ENCODE measurements at regions not wholly inside any gene's neighbourhood (a gene's known extent, or its start where the extent isn't known, plus 50 kb on each side); places are given as distances from the start of the nearest gene placed in this dataset.
A peak's percentile ranks its signal among the peaks of the same experiment; 100 is the strongest.

DNA sequence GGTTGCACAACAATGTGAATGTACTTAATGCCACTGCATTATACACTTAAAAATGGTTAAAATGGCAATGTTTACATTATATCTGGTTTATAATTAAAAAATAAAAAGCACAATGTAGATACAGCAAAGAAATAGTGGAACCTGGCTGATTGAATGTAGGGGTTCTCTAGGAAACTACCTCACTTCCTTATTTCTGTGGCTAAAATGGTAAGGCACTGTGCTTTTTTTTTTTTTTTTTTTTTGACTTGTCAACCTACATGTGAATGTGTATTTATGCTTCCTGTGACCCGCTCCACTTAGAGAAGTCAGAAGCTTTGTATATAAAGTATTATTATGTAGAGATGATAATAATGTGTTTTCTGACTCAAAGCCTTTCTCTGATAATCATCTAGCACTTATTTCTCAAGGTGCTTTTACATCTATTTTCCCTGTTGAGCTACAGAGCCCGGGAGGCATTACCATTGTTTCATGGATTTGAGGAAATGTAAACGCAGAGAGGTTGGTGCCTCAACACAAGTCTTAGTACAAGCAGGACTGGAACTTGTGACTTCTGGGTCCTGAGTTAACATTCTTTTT is 55.0 kb downstream of the SOX4 start:
- intact Hi-C loops (cut with DNase I): no loop called here
- DNase-seq: no peak

DNA sequence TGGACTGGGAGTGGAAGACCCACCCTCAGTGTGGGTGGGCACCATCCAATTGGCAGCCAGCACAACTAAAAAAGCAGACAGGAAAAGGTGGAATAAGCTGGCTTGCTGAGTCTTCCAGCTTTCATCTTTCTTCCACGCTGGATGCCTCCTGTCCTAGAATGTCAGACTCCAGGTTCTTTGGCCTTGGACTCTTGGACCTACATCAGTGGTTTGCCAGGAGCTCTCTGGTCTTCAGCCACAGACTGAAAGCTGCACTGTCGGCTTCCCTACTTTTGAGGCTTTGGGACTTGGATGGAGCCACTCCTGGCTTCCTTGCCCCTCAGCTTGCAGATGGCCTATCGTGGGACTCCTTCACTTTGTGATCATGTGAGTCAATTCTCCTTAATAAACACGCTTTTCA is 59.8 kb downstream of the SOX4 start:
- intact Hi-C loops (cut with DNase I): no loop called here
- DNase-seq: no peak

DNA sequence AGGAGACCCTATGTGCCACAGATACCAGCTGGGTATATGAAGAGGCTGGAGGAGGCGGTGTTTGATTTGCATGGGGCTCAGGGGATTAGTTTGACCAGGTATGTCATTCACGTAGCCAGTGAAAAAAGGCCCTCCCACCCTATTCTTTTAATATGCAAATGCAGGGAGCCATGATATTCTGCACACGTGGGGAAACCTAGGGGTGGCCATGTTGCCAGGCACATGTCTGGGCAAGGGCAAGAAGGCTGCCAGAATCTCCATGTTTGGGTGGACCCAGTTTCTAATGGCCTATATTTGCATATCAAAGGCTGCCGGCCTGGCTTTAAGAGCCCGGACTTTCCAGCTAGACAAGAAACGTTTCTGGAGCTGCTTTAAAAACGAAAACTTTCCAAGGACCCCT is 60.4 kb downstream of the SOX4 start:
- intact Hi-C loops (cut with DNase I): no loop called here
- DNase-seq: no peak

DNA sequence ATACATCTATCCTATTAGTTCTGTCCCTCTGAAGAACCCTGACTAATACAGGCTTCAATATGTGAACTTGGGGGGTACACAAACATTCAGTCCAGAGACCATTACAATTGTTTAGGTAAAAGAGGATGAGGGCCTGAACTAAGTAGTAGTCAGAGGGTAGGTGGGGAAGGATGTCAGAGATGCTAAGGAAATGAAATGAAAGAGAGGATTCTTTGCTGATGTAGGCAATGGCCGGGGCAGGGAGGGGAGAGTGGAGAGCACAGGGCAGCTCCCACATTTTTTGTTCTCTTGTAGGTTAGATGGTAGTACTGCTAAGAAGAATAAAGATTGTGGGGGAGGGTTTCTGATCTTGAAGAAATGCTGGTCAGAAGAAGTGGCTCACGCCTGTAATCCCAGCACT is 60.8 kb downstream of the SOX4 start:
- intact Hi-C loops (cut with DNase I): no loop called here
- no peak for DNase-seq

DNA sequence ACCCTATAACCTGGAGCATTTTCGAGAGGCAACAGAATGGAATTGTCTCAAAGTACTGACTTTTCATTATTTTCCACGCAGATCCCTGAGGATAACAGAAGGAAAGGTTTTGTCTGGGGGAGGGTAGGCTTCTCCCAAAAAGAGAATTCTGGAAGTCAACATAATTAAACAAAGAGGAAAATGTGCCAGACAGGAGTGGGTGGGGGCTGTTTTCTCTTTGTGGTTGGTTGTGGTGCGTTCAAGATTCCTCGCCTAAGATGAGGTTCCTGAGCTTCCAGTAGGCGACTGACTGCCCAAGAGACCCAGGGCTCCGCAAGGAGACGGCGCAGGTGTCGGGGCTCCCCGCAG is 70.4 kb downstream of the SOX4 start:
- no peak for DNase-seq
- intact Hi-C loops (cut with DNase I): no loop called here

DNA sequence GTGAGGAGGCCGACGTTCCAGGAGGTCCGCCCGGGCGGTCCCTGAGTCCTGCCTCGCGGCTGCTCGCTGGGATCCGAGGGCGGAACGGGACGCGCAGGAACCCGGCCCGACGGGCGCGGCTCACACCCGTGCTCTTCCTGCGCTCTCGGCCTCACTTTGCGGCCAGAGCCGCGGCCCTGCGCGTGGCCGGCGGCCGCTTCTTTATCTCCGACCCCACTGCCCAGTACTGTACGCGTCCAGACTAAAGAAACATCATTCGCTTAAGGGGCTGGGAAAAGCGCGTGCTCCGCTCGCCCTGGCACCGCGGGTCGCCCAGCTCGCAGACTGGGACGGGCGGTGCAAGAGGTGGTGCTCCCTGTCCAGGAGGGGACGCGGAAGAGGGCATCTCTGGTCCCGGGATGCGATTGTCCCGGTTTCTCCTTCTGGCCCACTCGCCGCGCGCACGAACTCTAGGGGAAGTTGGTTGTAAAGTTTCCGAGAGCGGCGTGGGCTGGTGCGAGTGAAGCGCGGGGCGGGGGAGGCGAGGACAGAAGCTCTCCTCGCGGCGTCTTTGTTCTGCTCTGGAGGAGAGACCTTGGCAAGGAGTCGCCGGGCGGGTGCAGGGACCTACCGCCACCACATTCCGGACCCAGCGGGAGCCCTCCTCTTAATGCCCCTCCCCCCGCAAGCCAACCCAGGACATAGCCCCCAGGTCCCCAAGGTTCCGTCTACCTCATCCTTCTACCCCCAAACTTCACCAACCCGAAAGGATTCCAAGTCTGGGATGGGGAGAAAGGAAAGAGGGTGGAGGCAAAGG is 71.0 kb downstream of the SOX4 start:
- peak in 35 of 42 donors; percentile 3 to 66 (median 34) for DNase-seq
- intact Hi-C loops (cut with DNase I): no loop called here

DNA sequence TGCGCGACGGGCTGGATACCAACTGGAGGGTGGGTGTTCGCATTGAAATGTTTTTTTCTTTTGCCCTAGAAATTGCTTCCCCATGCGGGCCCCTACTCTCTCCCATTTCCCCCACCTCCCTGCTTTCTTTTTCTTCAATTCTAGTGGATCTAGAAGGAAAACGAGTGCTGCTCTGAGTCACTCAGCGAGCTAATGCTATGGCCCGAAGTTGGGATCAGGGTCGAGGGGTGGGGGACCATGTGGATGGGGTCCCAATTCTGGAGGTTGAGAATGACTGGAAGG is 71.5 kb downstream of the SOX4 start:
- intact Hi-C loops (cut with DNase I): no loop called here
- DNase-seq: no peak

DNA sequence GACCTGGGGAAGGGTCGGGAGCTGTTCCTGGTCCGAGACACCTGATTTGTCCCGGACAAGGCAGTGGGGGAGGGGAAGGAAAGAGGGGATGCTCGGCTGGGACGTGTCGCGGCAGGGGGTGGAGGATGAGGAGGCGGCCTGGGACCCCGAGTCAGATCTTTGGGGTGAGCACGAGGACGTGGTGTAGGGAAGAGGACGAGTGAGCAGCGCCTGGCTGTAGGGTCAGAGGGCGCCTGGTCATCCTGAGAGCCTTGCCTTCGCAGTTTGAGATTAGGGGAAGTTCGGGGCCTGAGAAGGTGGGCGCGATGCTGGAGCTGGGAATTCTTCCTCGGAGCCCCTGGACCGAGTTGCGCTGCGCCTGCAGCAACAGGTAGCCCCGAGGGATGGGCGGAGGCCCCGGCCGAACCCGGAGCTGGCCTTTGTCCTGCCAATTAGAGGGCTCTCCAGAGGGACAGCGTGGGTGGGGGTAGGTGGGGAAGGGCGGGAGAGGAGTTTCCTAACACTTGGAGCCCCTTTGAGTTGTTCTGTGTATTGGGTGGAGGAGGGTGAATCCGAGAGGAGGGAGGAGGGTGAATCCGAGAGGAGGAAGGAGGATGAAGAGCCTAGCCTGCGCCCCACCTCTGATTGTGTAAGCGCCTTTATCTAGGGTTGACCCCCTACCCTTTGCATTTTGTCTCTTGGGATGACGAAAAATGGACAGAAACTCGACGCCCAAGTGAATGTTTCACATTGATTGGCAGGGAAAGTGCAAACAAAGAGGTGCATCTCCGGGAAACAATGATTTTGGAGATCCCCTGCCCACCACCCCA is 72.0 kb downstream of the SOX4 start:
- intact Hi-C loops (cut with DNase I): no loop called here
- DNase-seq: no peak

DNA sequence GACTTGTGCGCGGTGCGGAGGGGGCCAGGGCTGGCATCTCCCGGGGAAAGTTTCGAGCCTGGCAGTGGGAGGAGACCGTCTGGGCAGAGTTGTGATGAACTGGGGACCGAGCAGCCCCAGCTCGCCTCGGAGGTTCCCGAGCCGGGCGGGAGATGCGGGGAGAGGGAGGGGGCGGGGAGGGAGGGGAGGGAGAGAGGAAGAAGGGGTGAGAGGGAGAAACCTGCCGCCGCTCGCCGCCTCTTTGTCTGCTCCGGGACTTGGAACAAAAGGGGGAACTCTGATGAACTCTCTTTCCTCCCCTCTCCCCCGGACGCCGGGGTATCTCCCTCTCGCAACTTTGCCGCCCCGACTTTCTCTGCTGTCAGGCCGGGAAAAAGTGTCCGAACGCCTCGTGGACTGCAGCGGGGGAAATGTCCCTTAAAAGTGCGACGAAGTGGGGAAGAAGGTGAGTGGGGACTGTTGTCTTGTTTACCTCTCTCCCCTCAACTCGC is 72.7 kb downstream of the SOX4 start:
- peak in 1 of 42 donors; percentile 6 for DNase-seq
- intact Hi-C loops (cut with DNase I): no loop called here

DNA sequence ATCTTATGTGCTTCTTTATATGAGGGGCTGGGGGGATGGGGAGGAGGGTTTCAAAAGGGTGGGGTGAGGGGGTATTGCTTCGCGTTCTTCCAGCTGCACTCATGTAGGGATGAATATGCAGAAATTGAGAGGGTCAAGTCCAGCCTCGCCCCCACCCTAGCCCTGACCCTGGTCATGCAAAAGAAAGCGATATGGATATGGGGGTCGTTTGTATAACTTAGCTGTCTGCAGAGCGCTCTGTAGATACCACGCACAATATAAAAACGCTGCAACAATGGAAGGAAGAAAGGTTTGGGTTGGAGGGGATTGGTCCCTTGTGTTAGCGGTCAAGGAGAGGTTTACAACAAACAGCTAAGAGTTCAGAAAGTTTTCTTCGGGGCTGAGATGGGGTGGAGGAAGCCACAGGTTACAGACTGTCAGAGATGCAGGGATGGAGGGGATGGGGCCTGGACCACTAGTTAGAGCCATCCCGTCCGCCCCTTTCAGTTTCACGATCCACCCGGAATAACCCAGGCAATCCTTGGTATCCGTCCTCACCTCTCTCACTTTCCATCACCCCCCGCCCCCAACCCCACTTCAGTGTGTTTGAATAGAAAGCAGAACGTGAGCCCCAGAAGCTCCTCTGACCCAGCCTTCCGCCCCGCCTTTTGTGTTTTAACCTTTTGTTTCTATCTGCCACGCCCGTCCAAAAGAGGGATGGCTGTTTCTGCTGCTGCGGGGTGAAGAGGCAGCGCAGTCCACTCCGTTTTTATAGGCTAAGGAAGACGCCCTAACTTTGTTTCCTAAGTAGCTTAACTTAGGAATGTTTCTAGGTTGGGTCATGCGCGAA is 73.5 kb downstream of the SOX4 start:
- DNase-seq: no peak
- intact Hi-C loops (cut with DNase I): no loop called here

DNA sequence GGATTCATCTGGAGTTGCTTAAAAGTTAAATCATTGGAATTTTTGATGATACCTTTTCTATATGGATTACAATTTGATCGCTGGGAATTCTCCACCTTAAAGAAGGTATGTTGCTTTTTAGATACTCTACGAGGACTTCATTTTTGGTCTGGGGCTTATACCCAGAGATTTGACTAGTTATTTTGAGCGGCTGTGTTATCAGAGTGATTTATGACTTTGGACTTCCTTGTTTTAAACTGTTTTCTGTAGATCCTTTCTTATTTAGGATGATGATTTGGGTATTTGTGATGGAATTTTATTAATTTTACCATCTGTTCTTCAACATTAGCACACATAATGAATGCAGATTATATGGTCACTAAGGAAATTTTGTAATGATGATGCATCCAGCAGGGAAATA is 75.2 kb downstream of the SOX4 start:
- no peak for DNase-seq

DNA sequence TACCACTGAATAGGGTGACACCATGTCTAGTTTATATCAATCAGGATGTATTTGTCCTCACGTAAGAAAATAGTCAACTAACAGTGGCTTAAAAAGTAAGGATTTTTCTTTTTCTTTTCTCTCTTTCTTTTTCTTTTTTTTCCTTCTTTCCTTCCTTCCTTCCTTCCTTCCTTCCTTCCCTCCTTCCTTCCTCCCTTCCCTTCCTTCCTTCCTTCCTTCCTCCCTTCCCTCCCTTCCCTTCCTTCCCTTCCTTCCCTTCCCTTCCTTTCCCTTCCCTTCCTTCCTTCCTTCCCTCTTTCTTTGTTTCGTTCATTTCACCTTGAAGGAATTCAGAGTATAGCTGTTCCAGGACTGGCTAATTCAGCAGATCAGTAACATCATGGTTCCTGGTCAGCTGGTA is 83.2 kb downstream of the SOX4 start:
- no peak for DNase-seq
- intact Hi-C loops (cut with DNase I): no loop called here

More for the DNA sequence above, 75.2 kb downstream of the SOX4 start:
- intact Hi-C loops (cut with DNase I): no loop called here

DNA sequence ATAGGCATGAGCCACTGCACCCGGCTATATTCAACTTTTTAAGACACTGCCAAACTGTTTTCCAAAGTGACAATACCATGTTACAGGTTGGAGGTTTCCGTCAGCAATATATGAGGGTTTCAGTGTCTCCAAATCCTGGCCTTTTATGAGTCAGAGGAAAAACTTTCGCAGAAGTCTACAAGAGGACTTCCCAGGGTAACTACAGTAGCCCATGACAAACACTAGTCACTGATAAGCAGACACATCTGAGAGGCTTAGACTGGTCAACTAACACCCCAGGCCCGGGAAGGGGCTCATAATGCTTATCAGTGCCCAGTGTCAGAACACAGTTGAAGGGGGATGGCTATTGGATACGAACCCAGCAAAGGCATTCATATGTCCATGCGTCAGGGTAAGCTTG is 85.4 kb downstream of the SOX4 start:
- intact Hi-C loops (cut with DNase I): no loop called here

DNA sequence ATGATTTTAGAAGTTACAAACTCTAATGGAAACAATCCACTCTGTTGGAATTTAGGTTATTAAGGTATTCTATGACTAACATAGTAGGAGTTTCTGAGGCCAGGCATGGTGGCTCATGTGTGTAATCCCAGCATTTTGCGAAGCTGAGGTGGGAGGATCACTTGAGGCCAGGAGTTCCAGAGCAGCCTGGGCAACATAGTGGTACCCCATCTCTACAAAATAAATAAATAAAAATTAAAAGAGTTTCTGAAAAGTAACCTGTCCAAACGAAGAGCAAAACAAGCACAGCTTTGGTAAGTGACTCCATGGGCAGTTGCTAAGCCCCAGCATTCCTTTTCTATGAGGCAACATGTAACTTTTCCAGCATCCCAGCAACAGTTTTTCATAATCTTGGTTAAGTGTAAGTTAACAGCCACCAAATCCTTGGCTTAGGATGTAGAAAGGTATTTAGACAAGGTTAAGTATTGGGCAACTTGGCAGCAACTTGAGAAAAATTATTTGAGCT is 86.3 kb downstream of the SOX4 start:
- intact Hi-C loops (cut with DNase I): no loop called here
- no peak for DNase-seq

More for the DNA sequence above, 85.4 kb downstream of the SOX4 start:
- DNase-seq: no peak

DNA sequence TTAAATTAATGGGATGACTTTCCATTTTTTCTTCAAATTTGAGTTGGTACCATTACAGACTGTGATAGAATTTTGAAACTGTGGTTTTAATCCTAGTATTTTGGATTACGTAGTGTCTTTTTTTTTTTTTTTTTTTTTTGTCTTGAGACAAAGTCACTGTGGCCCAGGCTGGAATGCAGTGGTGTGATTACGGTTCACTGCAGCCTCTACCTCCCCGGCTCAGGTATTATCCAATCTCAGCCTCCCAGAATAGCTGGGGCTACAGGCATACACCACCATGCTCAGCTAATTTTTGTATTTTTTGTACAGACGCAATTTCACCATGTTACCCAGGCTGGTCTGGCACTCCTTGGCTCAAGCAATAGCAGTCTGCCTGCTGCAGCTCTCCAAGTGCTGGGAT is 87.1 kb downstream of the SOX4 start:
- DNase-seq: no peak
- intact Hi-C loops (cut with DNase I): no loop called here

DNA sequence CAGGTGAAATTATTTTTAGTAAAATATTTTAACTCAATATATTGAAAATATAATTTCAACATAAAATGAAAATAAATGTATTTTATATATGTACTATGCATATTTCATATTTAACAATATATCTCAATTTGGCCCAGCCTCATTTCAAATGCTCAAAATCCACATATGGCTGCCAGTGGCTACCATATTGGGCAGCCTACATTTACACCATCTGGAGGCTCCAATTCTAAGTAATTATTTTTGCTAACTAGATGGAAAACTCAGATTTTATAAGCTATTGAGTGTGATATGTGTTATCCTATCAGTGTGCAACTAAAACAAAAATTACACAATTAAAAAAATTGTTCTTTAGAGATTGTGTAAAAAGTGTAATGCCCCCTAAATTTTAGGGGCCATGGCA is 96.9 kb downstream of the SOX4 start:
- no peak for DNase-seq
- intact Hi-C loops (cut with DNase I): no loop called here

DNA sequence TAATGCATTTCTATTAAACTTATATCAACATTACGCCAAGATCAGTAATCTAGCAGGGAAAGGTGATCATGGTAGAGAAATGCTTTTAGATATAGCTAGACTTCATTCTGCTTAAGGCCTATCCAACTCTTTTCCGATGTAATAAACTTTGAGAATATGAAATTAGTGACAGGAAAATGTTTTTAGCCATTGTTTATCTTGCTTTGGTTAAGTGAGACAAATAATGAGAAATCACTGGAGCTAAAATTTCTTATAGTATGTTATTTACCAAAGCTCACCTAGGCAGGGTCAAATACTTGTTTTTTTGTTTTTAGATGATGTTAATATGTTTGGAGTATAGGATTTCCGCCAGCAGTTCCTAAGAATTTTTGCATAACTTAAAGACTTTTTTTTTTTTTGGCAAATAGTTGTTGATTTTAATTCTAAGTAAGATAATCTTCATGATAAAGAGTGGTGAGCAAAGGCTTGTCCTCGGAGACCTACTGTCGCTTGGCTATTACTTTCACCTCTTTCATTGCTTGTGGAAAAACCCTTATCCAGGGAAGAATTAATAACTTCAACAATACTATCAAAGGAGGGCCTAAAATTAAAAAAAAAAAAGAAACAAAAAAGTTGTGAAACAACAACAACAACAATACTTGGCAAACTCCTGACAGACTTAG is 98.3 kb downstream of the SOX4 start:
- intact Hi-C loops (cut with DNase I): no loop called here

DNA sequence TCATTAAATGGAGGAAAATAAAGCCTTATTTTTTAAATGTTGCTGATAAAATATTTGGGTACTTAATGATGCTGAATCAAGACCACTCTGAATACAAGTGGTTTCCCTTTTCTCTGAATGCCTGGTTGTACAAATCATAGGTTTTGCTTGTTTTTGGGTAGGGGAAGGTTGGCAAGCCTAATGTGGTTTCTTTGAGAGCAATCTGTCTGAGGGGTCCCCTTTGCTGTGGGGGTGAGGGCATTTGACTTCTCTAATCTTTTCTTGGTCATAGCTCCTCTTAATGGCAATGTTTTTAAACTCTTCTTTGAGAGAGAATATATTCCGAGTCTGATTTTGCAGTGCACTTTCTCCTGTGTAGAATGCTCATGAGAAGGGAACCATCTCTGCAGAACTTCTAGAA is 99.2 kb downstream of the SOX4 start:
- peak in 2 of 42 donors; percentile 1 to 19 for DNase-seq
- intact Hi-C loops (cut with DNase I): no loop called here

More for the DNA sequence above, 98.3 kb downstream of the SOX4 start:
- peak in 2 of 42 donors; percentile 12 to 20 for DNase-seq

DNA sequence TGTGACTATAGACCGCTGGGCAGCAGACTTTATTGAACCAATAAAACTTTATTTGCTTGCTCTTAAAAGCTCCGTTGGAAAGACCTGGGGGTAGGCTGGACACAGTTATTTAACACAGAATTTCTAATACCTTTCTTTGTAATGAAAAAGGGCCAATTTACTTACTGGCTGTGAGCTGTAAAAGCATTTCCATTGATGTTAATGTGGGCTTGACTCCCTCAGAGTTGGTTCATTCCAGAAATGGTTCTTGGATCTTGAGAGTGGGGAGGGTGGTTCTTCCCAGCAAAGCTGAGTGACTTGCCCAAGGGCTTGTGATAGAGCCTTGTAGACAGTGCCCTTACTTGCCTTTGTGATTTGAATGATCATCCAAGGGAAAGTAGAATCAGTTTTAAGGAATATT is 100.6 kb downstream of the SOX4 start:
- no peak for DNase-seq
- intact Hi-C loops (cut with DNase I): no loop called here

Data from head of caudate nucleus (tissue), 42 donors.